Heart right ventricle (tissue), 16 donors: ENCODE measurements at regions not wholly inside any gene's neighbourhood (a gene's known extent, or its start where the extent isn't known, plus 50 kb on each side); places are given as distances from the start of the nearest gene placed in this dataset.

Experiments
- ATAC-seq, 8 donors: fragments of 200-7000 bp; cut with Tn5 transposase; one replicate each; pipeline ENCODE4 v1.9.1; 2020; ENCODE audit warnings: mild to moderate bottlenecking in 8 of 8, moderate library complexity in 8 of 8, moderate number of reproducible peaks in 1 of 8
- DNase-seq, 2 donors: peaks; one replicate each; pipeline ENCODE4 v3.0.0-alpha.2; 2020
- H3K27ac ChIP-seq, 10 donors: fragments of 200-600 bp; sonication (generic) in 2 of 10; one replicate each; pipeline versions ENCODE4 v1.5.0 to v1.8.0; 2020 to 2022; ENCODE audit warnings: mild to moderate bottlenecking in 3 of 10
- H3K27me3 ChIP-seq, 7 donors: fragments of 200-600 bp; one replicate each; pipeline ENCODE4 v1.8.0; 2021 to 2022; ENCODE audit warnings: mild to moderate bottlenecking in 2 of 7
- H3K36me3 ChIP-seq, 9 donors: fragments of 200-600 bp; sonication (generic) in 1 of 9; one replicate each; pipeline versions ENCODE4 v1.5.0 to v1.8.0; 2020 to 2022; ENCODE audit warnings: mild to moderate bottlenecking in 2 of 9
- H3K4me1 ChIP-seq, 9 donors: fragments of 200-600 bp; sonication (generic) in 1 of 9; one replicate each; pipeline versions ENCODE4 v1.5.0 to v1.8.0; 2020 to 2022; ENCODE audit warnings: mild to moderate bottlenecking in 4 of 9
- H3K4me3 ChIP-seq, 10 donors: fragments of 200-600 bp; sonication (generic) in 2 of 10; one replicate each; pipeline versions ENCODE4 v1.5.0 to v1.8.0; 2020 to 2022; ENCODE audit warnings: mild to moderate bottlenecking in 7 of 10, moderate library complexity in 2 of 10
- H3K9me3 ChIP-seq, 11 donors: fragments of 200-600 bp in 10 of 11; sonication (generic) in 2 of 11; one replicate each; pipeline versions ENCODE4 v1.5.0 to v1.8.0; 2013 to 2022; ENCODE audit warnings: mild to moderate bottlenecking in 2 of 11, control low read depth in 1 of 11, moderate library complexity in 1 of 11
- WGBS, 2 donors: extraction: QIAGEN DNeasy Blood & Tissue Kit; methylation state at CpG; one replicate each; pipeline ENCODE4 v1.1.7; 2013; ENCODE audit warnings: inconsistent platforms in 1 of 2; 5-methylcytosine and 5-hydroxymethylcytosine counted together
- intact Hi-C, 10 donors: fragments of 100-400 bp; cut with DNase I; formaldehyde crosslinking; loops; one replicate each; pipeline versions ENCODE4 v1.11.1 to v1.14.2; 2022
- TF ChIP-seq, protein P1 (sequence below), 9 donors: fragments of 200-600 bp; sonication (generic) in 2 of 9; IDR thresholded peaks; one replicate each; pipeline versions ENCODE4 v1.5.0 to v1.8.0; 2021 to 2022; ENCODE audit warnings: antibody characterized with exemption in 9 of 9, mild to moderate bottlenecking in 5 of 9, moderate library complexity in 1 of 9
- donor health status: Arrhythmogenic right ventricular cardiomyopathy.
- donor health status: ischemic (EF 13 %, LVEDD 7.1; RV severe dilation, severe dysfunction).
- donor health status: healthy with polysubstance abuse.
- donor health status: DM: no; HTN: yes; CAD: no.
- donor health status: DM: no; HTN: no; CAD: no.
- donor health status: ischemic (EF 25% LVEDD 6.9; RV normal size, moderate dysfunction).
- donor health status: ischemic (EF 25% LVEDD 5.7; RV mildly dilated, moderate dysfunction).
- donor health status: healthy.
- donor health status: DM: yes; HTN: yes; CAD: no.
- donor health status: Ischemic cardiomyopathy.
- donor health status: ischemic (EF 35%, LVEDD 5.7; RV mildly dilated, moderate dysfunction).
- donor health status: nonischemic (EF 11% LVEDD 7.7; RV severe dilation, severe dysfunction).
- donor health status: DM: yes; HTN: yes; CAD: no.
- donor health status: PGD.
- donor health status: ischemic (EF 29% LVEDD 5.4; RV normal size, mild dysfunction).
- donor health status: nonischemic (EF 23%, LVEDD 6.1; RV moderate dilation, normal function).

DNA sequence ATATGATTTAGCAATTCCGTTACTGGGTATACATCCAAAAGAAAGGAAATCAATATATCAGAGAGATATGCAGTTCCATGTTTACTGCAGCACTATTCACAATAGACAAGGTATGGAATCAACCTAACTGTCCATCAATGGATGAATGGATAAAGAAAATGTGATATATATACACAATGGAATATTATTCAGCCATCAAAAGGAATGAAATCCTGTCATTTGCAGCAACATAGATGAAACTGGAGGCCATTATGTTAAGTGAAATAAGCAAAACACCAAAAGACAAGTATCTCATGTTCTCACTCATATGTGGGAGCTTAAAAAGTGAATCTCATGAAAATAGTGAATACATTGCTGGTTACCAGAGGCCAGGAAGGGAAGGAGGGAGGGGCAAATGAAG, 390.8 kb downstream of the ZFHX3 start:
- TF ChIP-seq, protein P1, sequence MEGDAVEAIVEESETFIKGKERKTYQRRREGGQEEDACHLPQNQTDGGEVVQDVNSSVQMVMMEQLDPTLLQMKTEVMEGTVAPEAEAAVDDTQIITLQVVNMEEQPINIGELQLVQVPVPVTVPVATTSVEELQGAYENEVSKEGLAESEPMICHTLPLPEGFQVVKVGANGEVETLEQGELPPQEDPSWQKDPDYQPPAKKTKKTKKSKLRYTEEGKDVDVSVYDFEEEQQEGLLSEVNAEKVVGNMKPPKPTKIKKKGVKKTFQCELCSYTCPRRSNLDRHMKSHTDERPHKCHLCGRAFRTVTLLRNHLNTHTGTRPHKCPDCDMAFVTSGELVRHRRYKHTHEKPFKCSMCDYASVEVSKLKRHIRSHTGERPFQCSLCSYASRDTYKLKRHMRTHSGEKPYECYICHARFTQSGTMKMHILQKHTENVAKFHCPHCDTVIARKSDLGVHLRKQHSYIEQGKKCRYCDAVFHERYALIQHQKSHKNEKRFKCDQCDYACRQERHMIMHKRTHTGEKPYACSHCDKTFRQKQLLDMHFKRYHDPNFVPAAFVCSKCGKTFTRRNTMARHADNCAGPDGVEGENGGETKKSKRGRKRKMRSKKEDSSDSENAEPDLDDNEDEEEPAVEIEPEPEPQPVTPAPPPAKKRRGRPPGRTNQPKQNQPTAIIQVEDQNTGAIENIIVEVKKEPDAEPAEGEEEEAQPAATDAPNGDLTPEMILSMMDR (IDR thresholded peaks at IDR 0.05) = no peak
- Histone ChIP-seq H3K4me1 (no peaks in the 10 kb centered on the region), H3K36me3 (no peaks in the 10 kb centered on the region), H3K4me3 (no peak overlapping the region), H3K9me3 (peaks cover 0 to 11% (median 0%) of the 10 kb centered on the region in 11 donors), H3K27me3 (peaks cover 0 to 7% (median 0%) of the 10 kb centered on the region in 7 donors), H3K27ac (no peak overlapping the region)
- ATAC-seq (no peak), DNase-seq (no peak)
- intact Hi-C loops = no loop called here
- WGBS, 2 donors = 96 to 98% methylated on average over 1 of the region's 1 CpG

DNA sequence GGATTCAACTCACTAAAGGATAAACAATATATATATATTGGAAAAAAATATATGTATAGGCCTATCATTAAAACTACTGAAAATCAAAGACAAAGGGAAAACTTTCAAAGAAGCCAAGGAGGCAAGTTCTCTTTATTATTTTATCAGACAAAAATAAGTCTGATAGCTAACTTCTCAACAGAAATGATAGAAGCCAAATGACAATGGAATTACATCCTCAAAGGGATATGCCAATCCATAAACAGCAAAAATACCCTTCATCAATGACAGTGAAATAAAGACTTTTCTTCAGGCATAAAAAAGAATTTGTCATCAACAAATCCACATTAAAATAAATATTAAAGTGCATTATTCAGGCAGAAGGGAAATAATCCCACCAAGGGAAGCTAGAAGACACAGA, 393.4 kb downstream of the ZFHX3 start:
- Histone ChIP-seq H3K27me3 (peaks cover 0 to 3% (median 0%) of the 10 kb centered on the region in 7 donors), H3K4me1 (no peaks in the 10 kb centered on the region), H3K27ac (no peak overlapping the region), H3K9me3 (peaks cover 0 to 23% (median 0%) of the 10 kb centered on the region in 11 donors), H3K36me3 (no peaks in the 10 kb centered on the region), H3K4me3 (no peak overlapping the region)
- intact Hi-C loops = no loop called here
- TF ChIP-seq, protein P1 (IDR thresholded peaks at IDR 0.05) = no peak
- DNase-seq (no peak), ATAC-seq (no peak)

DNA sequence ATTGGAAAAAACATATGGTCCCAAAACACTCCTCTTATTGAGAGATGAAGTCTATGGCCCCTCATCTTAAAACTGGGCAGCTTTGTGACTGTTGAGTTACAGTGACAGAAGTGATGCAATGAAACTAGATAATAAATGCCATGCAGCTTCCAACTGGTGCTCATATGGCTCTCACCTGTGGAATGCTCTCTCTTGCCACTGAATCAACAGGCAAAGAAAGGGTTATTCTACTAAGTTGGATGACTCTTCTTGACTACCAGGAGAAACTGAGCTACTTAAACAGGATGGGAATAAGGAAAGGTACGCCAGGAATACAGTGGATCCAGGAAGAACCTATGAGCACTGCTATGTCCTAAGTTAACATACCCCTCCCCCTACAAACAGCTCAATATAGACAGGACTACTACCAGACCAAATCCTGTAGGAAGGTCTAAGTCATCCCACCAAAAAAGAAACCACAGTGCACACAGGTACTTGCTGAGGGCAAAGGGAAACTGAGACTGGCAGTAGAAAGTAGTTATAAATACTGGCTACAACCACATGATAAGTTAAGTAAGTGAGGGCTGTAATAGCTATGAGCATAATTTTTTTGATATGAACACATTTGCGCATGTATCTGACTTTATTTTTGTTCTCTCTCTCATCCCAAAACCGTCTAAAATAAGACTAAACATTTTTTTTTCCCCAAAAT, 398.5 kb downstream of the ZFHX3 start:
- Histone ChIP-seq H3K4me3 (no peak overlapping the region), H3K9me3 (peaks cover 0 to 23% (median 0%) of the 10 kb centered on the region in 11 donors), H3K27ac (no peak overlapping the region), H3K4me1 (no peaks in the 10 kb centered on the region), H3K36me3 (no peaks in the 10 kb centered on the region), H3K27me3 (no peaks in the 10 kb centered on the region)
- WGBS, 2 donors = 85 to 93% methylated on average over 3 of the region's 3 CpGs
- intact Hi-C loops = no loop called here
- ATAC-seq = no peak
- TF ChIP-seq, protein P1 (IDR thresholded peaks at IDR 0.05) = no peak
- no peak for DNase-seq

DNA sequence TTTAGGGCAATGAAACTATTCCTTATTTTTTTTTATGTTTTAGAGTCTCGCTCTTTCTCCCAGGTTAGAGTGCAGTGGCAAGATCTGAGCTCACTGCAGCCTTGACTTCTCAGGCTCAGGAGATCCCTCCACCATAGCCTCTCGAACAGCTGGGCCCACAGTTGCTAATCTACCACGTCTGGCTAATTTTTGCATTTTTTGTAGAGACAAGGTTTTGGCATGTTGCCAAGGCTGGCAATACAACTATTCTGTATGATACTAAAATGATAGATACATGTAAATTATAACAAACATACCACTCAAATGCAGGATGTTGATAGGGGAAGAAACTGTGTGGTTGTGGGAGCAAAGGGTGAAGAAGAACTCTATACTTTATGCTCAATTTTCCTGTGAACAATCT, 401.3 kb downstream of the ZFHX3 start:
- 79 to 80% methylated on average over 3 of the region's 3 CpGs for WGBS, 2 donors
- Histone ChIP-seq H3K9me3 (peaks cover 0 to 18% (median 0%) of the 10 kb centered on the region in 11 donors), H3K27me3 (no peaks in the 10 kb centered on the region), H3K36me3 (no peaks in the 10 kb centered on the region), H3K27ac (no peak overlapping the region), H3K4me1 (no peaks in the 10 kb centered on the region), H3K4me3 (no peak overlapping the region)
- no peak for DNase-seq
- ATAC-seq = no peak
- intact Hi-C loops = no loop called here
- TF ChIP-seq, protein P1 (IDR thresholded peaks at IDR 0.05) = no peak
